GM21360 (cell line): ENCODE measurements at regions not wholly inside any gene's neighbourhood (a gene's known extent, or its start where the extent isn't known, plus 50 kb on each side); places are given as distances from the start of the nearest gene placed in this dataset.
"Not testable (repeated sequence)": the region's sequence is repeated elsewhere in the genome, so short reads cannot be mapped to it uniquely, and the experiment has no call there.

Source experiments
- ATAC-seq: cut with Tn5 transposase; IDR thresholded peaks from one replicate; pipeline ENCODE4 v1.9.1; 2021; ENCODE audit warnings: mild to moderate bottlenecking, moderate library complexity; ENCODE audit not compliant: unreplicated experiment

- no peak for ATAC-seq
These were observed 169.5 kb upstream of the SVIL start for GRCh38 chr10:29804025-29804852.

- ATAC-seq = no peak
These were observed 167.4 kb upstream of the SVIL start for GRCh38 chr10:29802171-29802570.

GRCh38 chr10:29798921-29799690 lies 164.3 kb upstream of the SVIL start:
- ATAC-seq = no peak

GRCh38 chr10:29797616-29798015 lies 162.8 kb upstream of the SVIL start:
- ATAC-seq = no peak

GRCh38 chr10:29795850-29796249 lies 161.1 kb upstream of the SVIL start:
- no peak for ATAC-seq

GRCh38 chr10:29794776-29795611 lies 160.2 kb upstream of the SVIL start:
- no peak for ATAC-seq

GRCh38 chr10:29791773-29792172 lies 157.0 kb upstream of the SVIL start:
- no peak for ATAC-seq

- ATAC-seq = no peak
These were observed 155.4 kb upstream of the SVIL start for GRCh38 chr10:29790207-29790606.

- no peak for ATAC-seq
These were observed 153.3 kb upstream of the SVIL start for GRCh38 chr10:29788113-29788512.

- ATAC-seq = no peak
These were observed 150.9 kb upstream of the SVIL start for GRCh38 chr10:29785701-29786100.

- ATAC-seq = no peak
These were observed 149.5 kb upstream of the SVIL start for GRCh38 chr10:29784175-29784773.

- ATAC-seq = no peak
These were observed 148.6 kb upstream of the SVIL start for GRCh38 chr10:29783201-29783947.

GRCh38 chr10:29780639-29781038 lies 145.9 kb upstream of the SVIL start:
- no peak for ATAC-seq

- no peak for ATAC-seq
These were observed 145.3 kb upstream of the SVIL start for GRCh38 chr10:29780096-29780495.

- ATAC-seq = no peak
These were observed 141.5 kb upstream of the SVIL start for GRCh38 chr10:29776246-29776645.

GRCh38 chr10:29774475-29774874 lies 139.7 kb upstream of the SVIL start:
- no peak for ATAC-seq

GRCh38 chr10:29773675-29774091 lies 138.9 kb upstream of the SVIL start:
- ATAC-seq = no peak

- ATAC-seq = no peak
These were observed 137.6 kb upstream of the SVIL start for GRCh38 chr10:29772403-29772802.

GRCh38 chr10:29771376-29771775 lies 136.6 kb upstream of the SVIL start:
- ATAC-seq = no peak

GRCh38 chr10:29769277-29769676 lies 134.5 kb upstream of the SVIL start:
- not testable (repeated sequence) for ATAC-seq
